Kidney epithelial cell (primary cell): ENCODE measurements at regions not wholly inside any gene's neighbourhood (a gene's known extent, or its start where the extent isn't known, plus 50 kb on each side); places are given as distances from the start of the nearest gene placed in this dataset.

Source experiments
- DNase-seq: peaks from one replicate; pipeline ENCODE4 v3.0.0-alpha.2; 2010; ENCODE audit warnings: low read depth
- H3K27me3 ChIP-seq: 2 replicates; pipeline ENCODE4 v1.6.0; 2011; ENCODE audit warnings: low read length; ENCODE audit not compliant: control insufficient read depth, insufficient read depth
- H3K36me3 ChIP-seq: 2 replicates; pipeline ENCODE4 v1.5.1; 2011; ENCODE audit warnings: low read length; ENCODE audit not compliant: control insufficient read depth, insufficient read depth
- H3K4me3 ChIP-seq: 2 replicates; pipeline ENCODE4 v1.5.1; 2011; ENCODE audit warnings: low read depth, mild to moderate bottlenecking, control low read depth, low read length
- TF ChIP-seq, protein P1 (sequence below): IDR thresholded peaks from 2 replicates; pipeline ENCODE4 v1.5.1; 2011; ENCODE audit warnings: mild to moderate bottlenecking, moderate library complexity, low read length, control low read depth, inconsistent platforms; ENCODE audit not compliant: insufficient read depth, poor library complexity, severe bottlenecking

DNA sequence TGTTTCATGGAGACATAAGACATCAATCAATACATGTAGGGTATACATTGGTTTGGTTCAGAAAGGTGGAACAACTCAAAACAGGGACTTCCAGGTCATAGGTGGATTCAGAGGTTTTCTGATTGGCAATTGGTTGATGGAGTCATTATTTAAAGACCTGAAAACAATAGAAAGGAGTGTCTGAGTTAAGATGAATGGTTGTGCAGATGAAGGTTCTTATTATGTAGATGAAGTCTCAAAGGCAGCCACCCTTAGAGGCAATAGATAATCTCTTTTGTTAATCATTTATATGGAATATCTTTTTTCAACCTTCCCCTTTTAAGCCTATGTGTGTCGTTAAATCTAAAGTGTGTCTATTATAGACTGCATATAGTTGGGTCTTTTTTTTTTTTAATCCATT is 67.8 kb upstream of the LYPLAL1 start:
- H3K27me3 ChIP-seq = no peaks in the 10 kb centered on the region
- H3K36me3 ChIP-seq = no peaks in the 10 kb centered on the region
- DNase-seq = no peak
- TF ChIP-seq, protein P1, sequence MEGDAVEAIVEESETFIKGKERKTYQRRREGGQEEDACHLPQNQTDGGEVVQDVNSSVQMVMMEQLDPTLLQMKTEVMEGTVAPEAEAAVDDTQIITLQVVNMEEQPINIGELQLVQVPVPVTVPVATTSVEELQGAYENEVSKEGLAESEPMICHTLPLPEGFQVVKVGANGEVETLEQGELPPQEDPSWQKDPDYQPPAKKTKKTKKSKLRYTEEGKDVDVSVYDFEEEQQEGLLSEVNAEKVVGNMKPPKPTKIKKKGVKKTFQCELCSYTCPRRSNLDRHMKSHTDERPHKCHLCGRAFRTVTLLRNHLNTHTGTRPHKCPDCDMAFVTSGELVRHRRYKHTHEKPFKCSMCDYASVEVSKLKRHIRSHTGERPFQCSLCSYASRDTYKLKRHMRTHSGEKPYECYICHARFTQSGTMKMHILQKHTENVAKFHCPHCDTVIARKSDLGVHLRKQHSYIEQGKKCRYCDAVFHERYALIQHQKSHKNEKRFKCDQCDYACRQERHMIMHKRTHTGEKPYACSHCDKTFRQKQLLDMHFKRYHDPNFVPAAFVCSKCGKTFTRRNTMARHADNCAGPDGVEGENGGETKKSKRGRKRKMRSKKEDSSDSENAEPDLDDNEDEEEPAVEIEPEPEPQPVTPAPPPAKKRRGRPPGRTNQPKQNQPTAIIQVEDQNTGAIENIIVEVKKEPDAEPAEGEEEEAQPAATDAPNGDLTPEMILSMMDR = no peak
- H3K4me3 ChIP-seq = no peak overlapping the region

DNA sequence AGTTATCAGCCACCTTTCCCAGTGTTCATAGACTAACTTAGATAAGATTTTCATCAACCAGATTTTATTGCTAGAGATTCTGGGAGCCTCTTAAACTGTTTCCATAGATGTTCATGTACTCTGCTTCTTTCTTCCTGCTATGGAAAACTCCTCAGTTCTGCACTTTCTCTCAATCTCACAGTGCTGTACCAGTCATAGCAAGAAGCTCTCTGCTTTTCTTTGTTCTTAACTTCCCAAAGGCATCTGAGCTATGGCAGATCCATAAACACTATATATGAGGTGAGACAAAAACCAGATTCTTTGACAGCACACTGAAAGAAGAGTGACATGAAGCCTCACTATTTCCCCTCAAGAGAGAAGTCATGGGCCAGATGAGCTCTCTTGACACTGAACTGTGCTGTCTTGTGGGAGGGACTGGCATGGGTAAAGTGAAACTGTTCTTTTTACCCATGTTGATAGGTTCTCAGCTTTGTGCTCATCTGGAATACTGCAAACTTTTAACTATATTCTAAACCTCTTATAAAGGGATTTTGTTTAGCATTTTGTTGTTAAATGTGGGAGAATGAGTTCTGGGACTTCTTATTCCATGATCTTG is 64.2 kb upstream of the LYPLAL1 start:
- TF ChIP-seq, protein P1 = no peak
- no peak for DNase-seq
- H3K36me3 ChIP-seq = no peaks in the 10 kb centered on the region

DNA sequence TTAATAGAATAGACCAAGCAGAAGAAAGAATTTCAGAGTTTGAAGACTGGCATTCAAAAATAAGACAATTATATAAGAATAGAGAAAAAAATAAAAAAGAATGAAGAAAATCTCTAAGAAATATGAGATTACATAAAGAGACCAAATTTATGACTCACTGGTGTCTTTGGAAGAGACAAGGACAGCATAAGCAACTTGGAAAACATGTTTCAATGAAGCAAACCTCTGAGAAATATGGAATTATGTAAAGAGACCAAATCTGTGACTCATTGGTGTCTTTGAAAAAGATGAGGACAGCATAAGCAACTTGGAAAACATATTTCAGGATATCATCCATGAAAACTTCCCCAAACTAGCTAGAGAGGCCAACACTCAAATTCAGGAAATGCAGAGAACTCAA is 60.4 kb upstream of the LYPLAL1 start:
- Histone ChIP-seq H3K27me3 (no peaks in the 10 kb centered on the region), H3K36me3 (no peaks in the 10 kb centered on the region), H3K4me3 (no peak overlapping the region)
- no peak for DNase-seq
- TF ChIP-seq, protein P1 = no peak

More for the DNA sequence above, 64.2 kb upstream of the LYPLAL1 start:
- no peaks in the 10 kb centered on the region for H3K27me3 ChIP-seq
- no peak overlapping the region for H3K4me3 ChIP-seq

DNA sequence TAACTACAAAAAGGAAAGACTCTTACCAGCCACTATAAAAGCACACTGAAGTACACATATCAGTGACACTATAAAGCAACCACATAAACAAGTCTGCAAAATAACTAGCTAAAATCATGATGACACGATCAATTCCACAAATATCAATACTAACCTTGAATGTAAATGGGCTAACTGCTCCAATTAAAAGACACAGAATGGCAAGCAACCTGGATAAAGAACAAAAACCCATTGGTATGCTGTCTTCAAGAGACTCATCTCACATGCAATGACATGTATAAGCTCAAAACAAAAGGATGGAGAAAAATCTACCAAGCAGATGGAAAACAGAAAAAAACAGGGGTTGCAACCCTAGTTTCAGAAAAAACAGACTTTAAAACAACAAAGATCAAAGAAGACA is 59.7 kb upstream of the LYPLAL1 start:
- H3K4me3 ChIP-seq = no peak overlapping the region
- TF ChIP-seq, protein P1 = no peak
- H3K36me3 ChIP-seq = no peaks in the 10 kb centered on the region
- no peaks in the 10 kb centered on the region for H3K27me3 ChIP-seq
- DNase-seq = no peak

DNA sequence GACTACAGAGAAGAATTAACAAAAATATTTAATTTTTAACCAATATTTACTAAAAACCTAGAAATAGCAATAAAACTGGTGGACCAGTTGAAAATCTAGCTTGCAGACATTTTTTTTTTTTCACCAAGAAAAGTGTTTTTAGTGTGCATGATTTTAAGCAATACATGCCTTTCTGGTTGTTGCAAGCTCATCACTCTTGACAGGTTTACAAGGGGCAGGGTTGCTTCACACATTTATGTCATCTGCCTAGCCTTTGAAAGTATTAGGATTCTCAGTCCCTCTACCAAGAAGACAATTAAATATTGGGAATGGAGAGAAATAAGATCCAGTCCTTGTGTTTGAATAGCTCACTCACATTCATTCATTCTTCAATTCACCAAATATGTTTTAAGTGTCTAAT is 53.8 kb upstream of the LYPLAL1 start:
- Histone ChIP-seq H3K27me3 (no peaks in the 10 kb centered on the region), H3K36me3 (no peaks in the 10 kb centered on the region), H3K4me3 (no peak overlapping the region)
- no peak for DNase-seq
- TF ChIP-seq, protein P1 = no peak
